GM08714 (cell line): ENCODE measurements at regions not wholly inside any gene's neighbourhood (a gene's known extent, or its start where the extent isn't known, plus 50 kb on each side); places are given as distances from the start of the nearest gene placed in this dataset.

ENCODE experiments used
- H3K4me3 ChIP-seq: fragments of 200-500 bp; sonication (Bioruptor generic); 2 replicates; pipeline ENCODE4 v1.5.1; 2014; ENCODE audit warnings: mild to moderate bottlenecking, low read length, inconsistent platforms
- ZNF274 ChIP-seq: IDR thresholded peaks from 2 replicates; pipeline ENCODE4 v1.6.1; 2012; ENCODE audit warnings: mild to moderate bottlenecking, low read depth, low read length

GRCh38 chr6:92716638-92717037 is 702.7 kb downstream of the EPHA7 start:
- H3K4me3 ChIP-seq: no peak overlapping the region
- no peak for TF ChIP-seq ZNF274

- TF ChIP-seq ZNF274: no peak
- no peak overlapping the region for H3K4me3 ChIP-seq
These were observed 703.4 kb downstream of the EPHA7 start for GRCh38 chr6:92715991-92716390.

- no peak for TF ChIP-seq ZNF274
- H3K4me3 ChIP-seq: no peak overlapping the region
These were observed 705.0 kb downstream of the EPHA7 start for GRCh38 chr6:92714346-92714745.

GRCh38 chr6:92710048-92710447 is 709.3 kb downstream of the EPHA7 start:
- TF ChIP-seq ZNF274: no peak
- no peak overlapping the region for H3K4me3 ChIP-seq

GRCh38 chr6:92708945-92709344 is 710.4 kb downstream of the EPHA7 start:
- H3K4me3 ChIP-seq: no peak overlapping the region
- no peak for TF ChIP-seq ZNF274

- H3K4me3 ChIP-seq: no peak overlapping the region
- no peak for TF ChIP-seq ZNF274
These were observed 711.1 kb downstream of the EPHA7 start for GRCh38 chr6:92708270-92708669.

GRCh38 chr6:92706976-92707375 is 712.4 kb downstream of the EPHA7 start:
- TF ChIP-seq ZNF274: no peak
- H3K4me3 ChIP-seq: no peak overlapping the region

GRCh38 chr6:92701425-92702096 is 717.8 kb downstream of the EPHA7 start:
- H3K4me3 ChIP-seq: no peak overlapping the region
- no peak for TF ChIP-seq ZNF274

GRCh38 chr6:92700411-92700810 is 718.9 kb downstream of the EPHA7 start:
- H3K4me3 ChIP-seq: no peak overlapping the region
- TF ChIP-seq ZNF274: no peak

GRCh38 chr6:92690997-92691599 is 728.3 kb downstream of the EPHA7 start:
- no peak for TF ChIP-seq ZNF274
- no peak overlapping the region for H3K4me3 ChIP-seq

- no peak overlapping the region for H3K4me3 ChIP-seq
- TF ChIP-seq ZNF274: no peak
These were observed 731.0 kb downstream of the EPHA7 start for GRCh38 chr6:92688342-92688741.

- TF ChIP-seq ZNF274: no peak
- no peak overlapping the region for H3K4me3 ChIP-seq
These were observed 732.1 kb downstream of the EPHA7 start for GRCh38 chr6:92687278-92687677.

- no peak overlapping the region for H3K4me3 ChIP-seq
- TF ChIP-seq ZNF274: no peak
These were observed 735.0 kb downstream of the EPHA7 start for GRCh38 chr6:92684386-92684785.

- TF ChIP-seq ZNF274: no peak
- no peak overlapping the region for H3K4me3 ChIP-seq
These were observed 735.6 kb downstream of the EPHA7 start for GRCh38 chr6:92683748-92684147.

- no peak overlapping the region for H3K4me3 ChIP-seq
- TF ChIP-seq ZNF274: no peak
These were observed 736.6 kb downstream of the EPHA7 start for GRCh38 chr6:92682516-92683398.
